H9 (cell line): ENCODE measurements at regions not wholly inside any gene's neighbourhood (a gene's known extent, or its start where the extent isn't known, plus 50 kb on each side); places are given as distances from the start of the nearest gene placed in this dataset.

Source experiments
- DNase-seq: peaks from one replicate; pipeline ENCODE4 v3.0.0-alpha.2; 2017
- H2AFZ ChIP-seq: one replicate; pipeline ENCODE4 v1.6.1; 2013; ENCODE audit warnings: mild to moderate bottlenecking, low read length, control low read depth, moderate library complexity
- H2AK5ac ChIP-seq: 2 replicates; pipeline ENCODE4 v1.6.1; 2013; ENCODE audit warnings: low read length, control low read depth, mixed read lengths; ENCODE audit not compliant: insufficient read length
- H2BK120ac ChIP-seq: one replicate; pipeline ENCODE4 v1.6.1; 2013; ENCODE audit warnings: low read depth, mild to moderate bottlenecking, low read length, control low read depth, inconsistent platforms; ENCODE audit not compliant: poor library complexity, severe bottlenecking
- H2BK12ac ChIP-seq: 2 replicates; pipeline ENCODE4 v1.6.1; 2013; ENCODE audit warnings: low read length, control low read depth, mixed read lengths, low read depth; ENCODE audit not compliant: insufficient read length
- H2BK15ac ChIP-seq: 2 replicates; pipeline ENCODE4 v1.6.1; 2013; ENCODE audit warnings: low read depth, low read length, control low read depth
- H2BK20ac ChIP-seq: one replicate; pipeline ENCODE4 v1.6.1; 2013; ENCODE audit warnings: low read depth, mild to moderate bottlenecking, low read length, control low read depth, inconsistent platforms; ENCODE audit not compliant: poor library complexity, severe bottlenecking
- H2BK5ac ChIP-seq: 2 replicates; pipeline ENCODE4 v1.6.1; 2013; ENCODE audit warnings: low read length, control low read depth, mixed read lengths; ENCODE audit not compliant: insufficient read length
- H3K14ac ChIP-seq: 2 replicates; pipeline ENCODE4 v1.6.1; 2013; ENCODE audit warnings: low read length, control low read depth; ENCODE audit not compliant: insufficient read depth
- H3K18ac ChIP-seq: 2 replicates; pipeline ENCODE4 v1.6.1; 2013; ENCODE audit warnings: low read depth, mild to moderate bottlenecking, mixed read lengths, low read length, control low read depth; ENCODE audit not compliant: insufficient read length
- H3K23ac ChIP-seq: 2 replicates; pipeline ENCODE4 v1.6.1; 2013; ENCODE audit warnings: low read length, control low read depth, mixed read lengths, low read depth; ENCODE audit not compliant: insufficient read length
- H3K23me2 ChIP-seq: 2 replicates; pipeline ENCODE4 v1.6.1; 2013; ENCODE audit warnings: low read depth, mild to moderate bottlenecking, mixed read lengths, low read length, control low read depth; ENCODE audit not compliant: insufficient read length, poor library complexity, severe bottlenecking
- H3K27ac ChIP-seq: 2 replicates; pipeline ENCODE4 v1.5.1; 2013; ENCODE audit warnings: low read length, control low read depth, mixed read lengths, low read depth; ENCODE audit not compliant: insufficient read length
- H3K27me3 ChIP-seq: 2 replicates; pipeline ENCODE4 v1.6.1; 2013; ENCODE audit warnings: low read length, control low read depth, inconsistent platforms; ENCODE audit not compliant: insufficient read depth
- H3K4ac ChIP-seq: 2 replicates; pipeline ENCODE4 v1.6.1; 2013; ENCODE audit warnings: low read depth, mild to moderate bottlenecking, control low read depth, inconsistent platforms, low read length, moderate library complexity
- H3K4me1 ChIP-seq: 2 replicates; pipeline ENCODE4 v1.6.1; 2013; ENCODE audit warnings: low read length, control low read depth, inconsistent platforms; ENCODE audit not compliant: insufficient read depth
- H3K4me2 ChIP-seq: 2 replicates; pipeline ENCODE4 v1.6.1; 2013; ENCODE audit warnings: low read length, control low read depth, mixed read lengths; ENCODE audit not compliant: insufficient read length, insufficient read depth
- H3K56ac ChIP-seq: 2 replicates; pipeline ENCODE4 v1.6.1; 2013; ENCODE audit warnings: low read depth, mild to moderate bottlenecking, mixed read lengths, low read length, control low read depth; ENCODE audit not compliant: insufficient read length
- H3K79me1 ChIP-seq: 2 replicates; pipeline ENCODE4 v1.6.1; 2013; ENCODE audit warnings: low read depth, mild to moderate bottlenecking, moderate library complexity, low read length, control low read depth, inconsistent platforms; ENCODE audit not compliant: insufficient read depth, poor library complexity, severe bottlenecking
- H3K79me2 ChIP-seq: 2 replicates; pipeline ENCODE4 v1.6.1; 2013; ENCODE audit warnings: low read length, control low read depth, inconsistent platforms; ENCODE audit not compliant: insufficient read depth
- H3K9ac ChIP-seq: 2 replicates; pipeline ENCODE4 v1.6.1; 2013; ENCODE audit warnings: low read length, control low read depth, mixed read lengths; ENCODE audit not compliant: insufficient read length; ENCODE audit errors: extremely low read depth
- H3K9me3 ChIP-seq: one replicate; pipeline ENCODE4 v1.6.1; 2013; ENCODE audit warnings: low read depth, low read length, inconsistent platforms; ENCODE audit not compliant: control insufficient read depth
- H3T11ph ChIP-seq: one replicate; pipeline ENCODE4 v1.6.1; 2013; ENCODE audit warnings: mild to moderate bottlenecking, low read length, control low read depth, inconsistent platforms
- H4K20me1 ChIP-seq: one replicate; pipeline ENCODE4 v1.6.1; 2013; ENCODE audit not compliant: control insufficient read depth, insufficient read length, insufficient read depth
- H4K5ac ChIP-seq: 2 replicates; pipeline ENCODE4 v1.6.1; 2013; ENCODE audit warnings: low read depth, mild to moderate bottlenecking, mixed read lengths, low read length, control low read depth; ENCODE audit not compliant: insufficient read length
- H4K8ac ChIP-seq: replicated peaks from 2 replicates; pipeline ENCODE4 v1.6.1; 2013; ENCODE audit warnings: low read length, control low read depth, mixed read lengths, low read depth; ENCODE audit not compliant: insufficient read length
- H4K91ac ChIP-seq: 2 replicates; pipeline ENCODE4 v1.6.1; 2013; ENCODE audit warnings: low read depth, mild to moderate bottlenecking, moderate library complexity, mixed read lengths, low read length, control low read depth; ENCODE audit not compliant: insufficient read length
- H3K27ac Mint-ChIP-seq, 3 experiments: 2 replicates in 2 of 3; 3 replicates in 1 of 3; pipeline ENCODE4 v1.8.0; 2020 to 2021; ENCODE audit warnings: mixed read lengths in 3 of 3, mild to moderate bottlenecking in 1 of 3, moderate library complexity in 1 of 3
- H3K27me3 Mint-ChIP-seq: 2 replicates; pipeline ENCODE4 v1.8.0; 2021; ENCODE audit warnings: low read depth, mild to moderate bottlenecking, moderate library complexity, mixed read lengths
- H3K36me3 Mint-ChIP-seq, 3 experiments: 2 replicates in 2 of 3; 3 replicates in 1 of 3; pipeline ENCODE4 v1.8.0; 2020 to 2021; ENCODE audit warnings: low read depth in 3 of 3, mixed read lengths in 3 of 3; ENCODE audit not compliant: insufficient read depth in 1 of 3
- H3K4me1 Mint-ChIP-seq, 2 experiments: 2 replicates each; pipeline ENCODE4 v1.8.0; 2020; ENCODE audit warnings: mixed read lengths in 2 of 2
- H3K4me3 Mint-ChIP-seq, 2 experiments: 2 replicates in 1 of 2; 3 replicates in 1 of 2; pipeline ENCODE4 v1.8.0; 2020 to 2021; ENCODE audit warnings: mild to moderate bottlenecking in 2 of 2, mixed read lengths in 2 of 2, moderate library complexity in 1 of 2
- H3K9me3 Mint-ChIP-seq, 2 experiments: 2 replicates in 1 of 2; 3 replicates in 1 of 2; pipeline ENCODE4 v1.8.0; 2020; ENCODE audit warnings: mild to moderate bottlenecking in 2 of 2, mixed read lengths in 2 of 2, moderate library complexity in 1 of 2
- CTCF ChIP-seq: fragments of 200-600 bp; sonication (generic); conservative IDR thresholded peaks from 3 replicates; pipeline ENCODE4 v1.8.0; 2021; ENCODE audit warnings: antibody characterized with exemption, mild to moderate bottlenecking
- WGBS: extraction: QIAGEN DNeasy Blood & Tissue Kit; methylation state at CpG from one replicate; pipeline ENCODE4 v1.1.7; 2013; ENCODE audit warnings: missing lambda C conversion rate, low lambda C conversion rate, mixed read lengths; ENCODE audit not compliant: insufficient read length; ENCODE audit errors: extremely low coverage; 5-methylcytosine and 5-hydroxymethylcytosine counted together

DNA sequence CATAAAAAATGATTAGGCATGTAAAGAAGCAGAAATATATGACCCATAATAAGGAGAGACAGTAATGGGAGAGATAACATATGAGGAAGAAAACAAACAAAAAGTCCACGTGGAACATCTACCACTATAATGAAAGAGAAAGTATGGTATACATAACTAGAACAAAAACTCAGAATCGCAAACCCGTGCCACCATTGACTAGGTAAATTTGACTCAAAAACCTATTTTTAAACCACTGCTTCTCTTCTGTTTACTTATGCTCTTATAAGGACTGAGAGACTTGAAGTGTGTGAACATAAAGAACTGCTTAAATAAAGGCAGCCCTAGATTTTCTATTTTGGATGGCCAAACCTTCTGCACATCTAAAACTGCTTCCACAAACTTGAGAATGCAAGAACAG lies 330.7 kb downstream of the CAAP1 start:
- H3K27ac Mint-ChIP-seq, result no peak overlapping the region
- H2BK20ac ChIP-seq, result no peak overlapping the region
- no peaks in the 10 kb centered on the region for H3K9me3 ChIP-seq
- H3K4me3 Mint-ChIP-seq, result no peak overlapping the region
- H3K14ac ChIP-seq, result no peak overlapping the region
- no peak overlapping the region for H2AFZ ChIP-seq
- DNase-seq, result no peak
- H3K9ac ChIP-seq, result no peak overlapping the region
- H3K4me2 ChIP-seq, result no peak overlapping the region
- no peak overlapping the region for H2BK120ac ChIP-seq
- TF ChIP-seq CTCF, result no peak
- H3K27ac ChIP-seq, result no peak overlapping the region
- no peak overlapping the region for H4K8ac ChIP-seq
- H3T11ph ChIP-seq, result no peak overlapping the region
- H3K56ac ChIP-seq, result no peak overlapping the region
- no peak overlapping the region for H4K5ac ChIP-seq
- H3K27me3 Mint-ChIP-seq, result no peaks in the 10 kb centered on the region
- no peak overlapping the region for H4K91ac ChIP-seq
- H3K18ac ChIP-seq, result no peak overlapping the region
- no peak overlapping the region for H2BK12ac ChIP-seq
- no peaks in the 10 kb centered on the region for H3K23me2 ChIP-seq
- H4K20me1 ChIP-seq, result no peaks in the 10 kb centered on the region
- H2BK15ac ChIP-seq, result no peak overlapping the region
- no peak overlapping the region for H2BK5ac ChIP-seq
- H3K4me1 ChIP-seq, result no peaks in the 10 kb centered on the region
- peaks cover 0 to 7% of the 10 kb centered on the region in 2 experiments; a peak in 3 of 5 replicates for H3K9me3 Mint-ChIP-seq
- H3K23ac ChIP-seq, result no peak overlapping the region
- no CpG with 5 or more reads among the region's 3 CpGs for WGBS
- H3K79me2 ChIP-seq, result no peaks in the 10 kb centered on the region
- no peaks in the 10 kb centered on the region for H3K27me3 ChIP-seq
- no peaks in the 10 kb centered on the region for H3K4me1 Mint-ChIP-seq
- no peak overlapping the region for H2AK5ac ChIP-seq
- H3K4ac ChIP-seq, result no peak overlapping the region
- no peaks in the 10 kb centered on the region; a peak in 1 of 7 replicates for H3K36me3 Mint-ChIP-seq
- H3K79me1 ChIP-seq, result no peaks in the 10 kb centered on the region
